IMR-90 (cell line): ENCODE measurements at regions not wholly inside any gene's neighbourhood (a gene's known extent, or its start where the extent isn't known, plus 50 kb on each side); places are given as distances from the start of the nearest gene placed in this dataset.

ENCODE experiments used
- ATAC-seq: fragments of 200-7000 bp; cut with Tn5 transposase; 2 replicates; pipeline ENCODE4 v1.9.1; 2020; ENCODE audit warnings: low read depth, mild to moderate bottlenecking, moderate library complexity
- BruUV-seq: library from RNA; stranded (reverse); fragments of 400-500 nt; replicated peaks from 2 replicates; lab custom pipeline; 2021; lab: Mats Ljungman, UMichigan
- CTCF ChIA-PET: fragments of 300-600 bp; formaldehyde crosslinking; extraction: SDS; loops from one replicate; lab custom pipeline; 2021; ENCODE audit warnings: antibody characterized with exemption; lab: Yijun Ruan, JAX
- POLR2A ChIA-PET: fragments of 300-600 bp; sonication (Branson Sonifier 250); formaldehyde crosslinking; loops from one replicate; lab custom pipeline; 2022; ENCODE audit warnings: antibody characterized with exemption; ENCODE audit not compliant: unreplicated experiment; lab: Charles Lee
- DNase-seq: peaks from one replicate; pipeline ENCODE4 v3.0.0; 2013
- H2AFZ ChIP-seq: replicated peaks from 2 replicates; pipeline ENCODE3; 2013; ENCODE audit warnings: low read length, mild to moderate bottlenecking; ENCODE audit not compliant: poor library complexity
- H2AK5ac ChIP-seq: 2 replicates; pipeline ENCODE4 v1.6.1; 2013; ENCODE audit warnings: low read depth, low read length, inconsistent platforms
- H2AK9ac ChIP-seq: replicated peaks from 2 replicates; pipeline ENCODE3; 2013; ENCODE audit warnings: mild to moderate bottlenecking, low read depth, low read length, moderate library complexity; ENCODE audit not compliant: poor library complexity
- H2BK120ac ChIP-seq: 2 replicates; pipeline ENCODE4 v1.6.1; 2013; ENCODE audit warnings: low read depth, low read length, inconsistent platforms
- H2BK15ac ChIP-seq: 3 replicates; pipeline ENCODE4 v1.6.1; 2013; ENCODE audit warnings: low read depth, low read length, inconsistent platforms
- H2BK20ac ChIP-seq: 2 replicates; pipeline ENCODE4 v1.6.1; 2013; ENCODE audit warnings: low read depth, mild to moderate bottlenecking, inconsistent platforms, low read length, moderate library complexity
- H2BK5ac ChIP-seq: 2 replicates; pipeline ENCODE4 v1.6.1; 2013; ENCODE audit warnings: mild to moderate bottlenecking, low read depth, low read length, inconsistent platforms; ENCODE audit not compliant: poor library complexity, severe bottlenecking
- H3K14ac ChIP-seq: replicated peaks from 2 replicates; pipeline ENCODE4 v1.6.1; 2013; ENCODE audit warnings: low read depth, low read length, inconsistent platforms
- H3K18ac ChIP-seq: 2 replicates; pipeline ENCODE4 v1.6.1; 2013; ENCODE audit warnings: low read depth, low read length, control low read depth
- H3K23ac ChIP-seq: 2 replicates; pipeline ENCODE4 v1.6.1; 2013; ENCODE audit warnings: low read depth, low read length, inconsistent platforms
- H3K27ac ChIP-seq: 2 replicates; pipeline ENCODE4 v1.5.1; 2013; ENCODE audit warnings: mild to moderate bottlenecking, control low read depth, low read length; ENCODE audit not compliant: insufficient read depth
- H3K27me3 ChIP-seq: 2 replicates; pipeline ENCODE4 v1.6.1; 2013; ENCODE audit warnings: low read length; ENCODE audit not compliant: control insufficient read depth, insufficient read depth
- H3K36me3 ChIP-seq: 2 replicates; pipeline ENCODE4 v1.6.1; 2013; ENCODE audit warnings: low read length, mixed read lengths; ENCODE audit not compliant: control insufficient read depth, insufficient read depth
- H3K4ac ChIP-seq: 2 replicates; pipeline ENCODE4 v1.6.1; 2013; ENCODE audit warnings: low read depth, low read length, inconsistent platforms
- H3K4me1 ChIP-seq: 2 replicates; pipeline ENCODE4 v1.6.1; 2013; ENCODE audit warnings: low read length, mixed read lengths; ENCODE audit not compliant: control insufficient read depth, insufficient read depth
- H3K4me2 ChIP-seq: 2 replicates; pipeline ENCODE4 v1.6.1; 2013; ENCODE audit warnings: low read depth, mild to moderate bottlenecking, control low read depth, low read length, moderate library complexity
- H3K4me3 ChIP-seq: 2 replicates; pipeline ENCODE4 v1.5.1; 2013; ENCODE audit warnings: low read depth, mild to moderate bottlenecking, control low read depth, low read length, moderate library complexity; ENCODE audit not compliant: insufficient read depth
- H3K56ac ChIP-seq: 2 replicates; pipeline ENCODE4 v1.6.1; 2013; ENCODE audit warnings: low read length, inconsistent platforms; ENCODE audit not compliant: insufficient read depth; ENCODE audit errors: extremely low read depth
- H3K79me1 ChIP-seq, 2 experiments: 2 replicates each; pipeline ENCODE4 v1.6.1; 2013; ENCODE audit warnings: low read length in 2 of 2, inconsistent platforms in 1 of 2, low read depth in 1 of 2
- H3K9ac ChIP-seq: 2 replicates; pipeline ENCODE4 v1.6.1; 2013; ENCODE audit warnings: low read depth, low read length, control low read depth
- H3K9me1 ChIP-seq: 2 replicates; pipeline ENCODE4 v1.6.1; 2013; ENCODE audit warnings: low read length, inconsistent platforms; ENCODE audit not compliant: insufficient read depth
- H3K9me3 ChIP-seq: 2 replicates; pipeline ENCODE4 v1.6.1; 2013; ENCODE audit warnings: low read length; ENCODE audit not compliant: control insufficient read depth, insufficient read depth
- H4K20me1 ChIP-seq: 2 replicates; pipeline ENCODE4 v1.6.1; 2013; ENCODE audit warnings: low read length, inconsistent platforms; ENCODE audit not compliant: insufficient read depth
- H4K5ac ChIP-seq: 2 replicates; pipeline ENCODE4 v1.6.1; 2013; ENCODE audit warnings: mild to moderate bottlenecking, low read depth, low read length, control low read depth
- H4K8ac ChIP-seq, 2 experiments: 2 replicates each; pipeline ENCODE4 v1.6.1; 2013; ENCODE audit warnings: low read depth in 2 of 2, low read length in 2 of 2, control low read depth in 1 of 2, inconsistent platforms in 1 of 2
- H4K91ac ChIP-seq: 2 replicates; pipeline ENCODE4 v1.6.1; 2013; ENCODE audit warnings: low read depth, low read length, inconsistent platforms; ENCODE audit not compliant: insufficient read depth
- CEBPB ChIP-seq: IDR thresholded peaks from 2 replicates; pipeline ENCODE4 v1.6.1; 2012; ENCODE audit warnings: low read depth, low read length, improper control_type of control experiment
- FOS ChIP-seq: fragments of 150-350 bp; IDR thresholded peaks from 2 replicates; pipeline ENCODE4 v1.6.1; 2016; ENCODE audit warnings: low read depth, low read length
- MAFK ChIP-seq: IDR thresholded peaks from 2 replicates; pipeline ENCODE4 v1.6.1; 2012; ENCODE audit warnings: low read depth, low read length, improper control_type of control experiment
- MXI1 ChIP-seq: IDR thresholded peaks from 2 replicates; pipeline ENCODE4 v1.6.1; 2012; ENCODE audit warnings: low read depth, mild to moderate bottlenecking, low read length, moderate library complexity, borderline replicate concordance
- WGBS, 2 experiments: methylation state at CpG; one replicate each; pipeline versions ENCODE4 v1.1.5 to v1.1.7; 2013; ENCODE audit warnings: missing lambda C conversion rate in 2 of 2; ENCODE audit not compliant: insufficient read length in 1 of 2; ENCODE audit errors: extremely low coverage in 2 of 2; 5-methylcytosine and 5-hydroxymethylcytosine counted together
- dilution Hi-C: fragments of 300-500 bp; cut with HindIII; formaldehyde crosslinking; loops from one replicate; pipeline ENCODE4 v1.14.3; 2018; ENCODE audit warnings: low sequenced_read_pairs; ENCODE audit not compliant: unreplicated experiment
- in situ Hi-C: fragments of 300-500 bp; cut with MboI; formaldehyde crosslinking; loops from 3 replicates; pipeline ENCODE4 v1.14.3; 2019; ENCODE audit warnings: low sequenced_read_pairs, inconsistent platforms, mixed read lengths
- intact Hi-C: fragments of 100-400 bp; cut with micrococcal nuclease; formaldehyde crosslinking; loops from 2 replicates; pipeline ENCODE4 v1.10.0; 2022

GRCh38 chr2:51469102-51469501 lies 437.2 kb upstream of the NRXN1 start:
- H2BK20ac ChIP-seq, result no peak overlapping the region
- no peak overlapping the region for H3K18ac ChIP-seq
- no peak overlapping the region for H2AFZ ChIP-seq
- H2BK120ac ChIP-seq, result no peak overlapping the region
- no peaks in the 10 kb centered on the region for H3K79me1 ChIP-seq
- H4K20me1 ChIP-seq, result no peaks in the 10 kb centered on the region
- H2AK5ac ChIP-seq, result no peak overlapping the region
- H3K14ac ChIP-seq, result no peak overlapping the region
- H3K9me3 ChIP-seq, result no peaks in the 10 kb centered on the region
- no peaks in the 10 kb centered on the region for H3K9me1 ChIP-seq
- no TSS peak for BruUV-seq
- H3K4me3 ChIP-seq, result no peak overlapping the region
- H3K56ac ChIP-seq, result no peak overlapping the region
- intact Hi-C loops, result no loop called here
- no peaks in the 10 kb centered on the region for H3K4me1 ChIP-seq
- no CpG with 5 or more reads among the region's 4 CpGs for WGBS, 2 experiments
- in situ Hi-C loops, result no loop called here
- no peak overlapping the region for H3K4ac ChIP-seq
- no peak overlapping the region for H2BK5ac ChIP-seq
- H2BK15ac ChIP-seq, result no peak overlapping the region
- TF ChIP-seq MAFK, result peak; percentile 52
- no peak for TF ChIP-seq FOS
- TF ChIP-seq MXI1, result no peak
- TF ChIP-seq CEBPB, result no peak
- no peak for DNase-seq
- no peak overlapping the region for H4K91ac ChIP-seq
- ChIA-PET CTCF (no interaction called here), POLR2A (no interaction called here)
- no peaks in the 10 kb centered on the region for H3K27me3 ChIP-seq
- no peak overlapping the region for H3K27ac ChIP-seq
- dilution Hi-C loops, result no loop called here
- no peak overlapping the region for H3K4me2 ChIP-seq
- ATAC-seq, result no peak
- no peak overlapping the region for H4K5ac ChIP-seq
- no peak overlapping the region for H4K8ac ChIP-seq
- no peak overlapping the region for H2AK9ac ChIP-seq
- H3K23ac ChIP-seq, result no peak overlapping the region
- H3K36me3 ChIP-seq, result no peaks in the 10 kb centered on the region
- H3K9ac ChIP-seq, result no peak overlapping the region
